ENCODE measurements at regions not wholly inside any gene's neighbourhood (a gene's known extent, or its start where the extent isn't known, plus 50 kb on each side); places are given as distances from the start of the nearest gene placed in this dataset.
"Not testable (repeated sequence)": the region's sequence is repeated elsewhere in the genome, so short reads cannot be mapped to it uniquely, and the experiment has no call there.

GRCh38 chr2:132347041-132347780, 69.4 kb upstream of the GPR39 start:
- not testable (repeated sequence) for H3K9ac ChIP-seq (ENCODE audit: low read depth, low read length); H3K4me1 ChIP-seq (ENCODE audit: control insufficient read depth, insufficient read depth, low read length); H3K36me3 ChIP-seq (ENCODE audit: control insufficient read depth, insufficient read depth, low read length); H3K9me3 ChIP-seq (ENCODE audit: control insufficient read depth, insufficient read depth, low read length)
- Histone ChIP-seq H3K4me3 (ENCODE audit: low read depth, low read length) (peak overlapping the region; percentile 56), H3K27me3 (ENCODE audit: control insufficient read depth, insufficient read depth, low read length) (peaks cover 11% of the 10 kb centered on the region)

- H3K9me3 ChIP-seq (ENCODE audit: control insufficient read depth, insufficient read depth, low read length); H3K4me1 ChIP-seq (ENCODE audit: control insufficient read depth, insufficient read depth, low read length); H3K9ac ChIP-seq (ENCODE audit: low read depth, low read length); H3K4me3 ChIP-seq (ENCODE audit: low read depth, low read length); H3K36me3 ChIP-seq (ENCODE audit: control insufficient read depth, insufficient read depth, low read length): not testable (repeated sequence)
- peaks cover 13% of the 10 kb centered on the region for H3K27me3 ChIP-seq (ENCODE audit: control insufficient read depth, insufficient read depth, low read length)
Measured at GRCh38 chr2:132349092-132349687, 67.4 kb upstream of the GPR39 start.

GRCh38 chr2:132351668-132352067, 64.9 kb upstream of the GPR39 start:
- H3K4me1 ChIP-seq (ENCODE audit: control insufficient read depth, insufficient read depth, low read length); H3K9me3 ChIP-seq (ENCODE audit: control insufficient read depth, insufficient read depth, low read length); H3K9ac ChIP-seq (ENCODE audit: low read depth, low read length); H3K36me3 ChIP-seq (ENCODE audit: control insufficient read depth, insufficient read depth, low read length): not testable (repeated sequence)
- Histone ChIP-seq H3K27me3 (ENCODE audit: control insufficient read depth, insufficient read depth, low read length) (peaks cover 15% of the 10 kb centered on the region), H3K4me3 (ENCODE audit: low read depth, low read length) (peak overlapping the region; percentile 22)

GRCh38 chr2:132352481-132353001, 64.1 kb upstream of the GPR39 start:
- Histone ChIP-seq H3K4me3 (ENCODE audit: low read depth, low read length) (peak overlapping the region; percentile 30), H3K27me3 (ENCODE audit: control insufficient read depth, insufficient read depth, low read length) (peaks cover 15% of the 10 kb centered on the region)
- H3K9ac ChIP-seq (ENCODE audit: low read depth, low read length); H3K4me1 ChIP-seq (ENCODE audit: control insufficient read depth, insufficient read depth, low read length); H3K36me3 ChIP-seq (ENCODE audit: control insufficient read depth, insufficient read depth, low read length); H3K9me3 ChIP-seq (ENCODE audit: control insufficient read depth, insufficient read depth, low read length): not testable (repeated sequence)

- H3K4me3 ChIP-seq (ENCODE audit: low read depth, low read length) = peak overlapping the region; percentile 18
- not testable (repeated sequence) for H3K9ac ChIP-seq (ENCODE audit: low read depth, low read length); H3K9me3 ChIP-seq (ENCODE audit: control insufficient read depth, insufficient read depth, low read length); H3K36me3 ChIP-seq (ENCODE audit: control insufficient read depth, insufficient read depth, low read length); H3K4me1 ChIP-seq (ENCODE audit: control insufficient read depth, insufficient read depth, low read length)
- H3K27me3 ChIP-seq (ENCODE audit: control insufficient read depth, insufficient read depth, low read length) = peaks cover 15% of the 10 kb centered on the region
Measured at GRCh38 chr2:132353380-132353779, 63.2 kb upstream of the GPR39 start.

GRCh38 chr2:132360964-132361363, 55.6 kb upstream of the GPR39 start:
- H3K9ac ChIP-seq (ENCODE audit: low read depth, low read length); H3K4me1 ChIP-seq (ENCODE audit: control insufficient read depth, insufficient read depth, low read length); H3K4me3 ChIP-seq (ENCODE audit: low read depth, low read length); H3K36me3 ChIP-seq (ENCODE audit: control insufficient read depth, insufficient read depth, low read length); H3K27me3 ChIP-seq (ENCODE audit: control insufficient read depth, insufficient read depth, low read length); H3K9me3 ChIP-seq (ENCODE audit: control insufficient read depth, insufficient read depth, low read length): not testable (repeated sequence)

- H3K9me3 ChIP-seq (ENCODE audit: control insufficient read depth, insufficient read depth, low read length); H3K4me1 ChIP-seq (ENCODE audit: control insufficient read depth, insufficient read depth, low read length); H3K27me3 ChIP-seq (ENCODE audit: control insufficient read depth, insufficient read depth, low read length); H3K9ac ChIP-seq (ENCODE audit: low read depth, low read length); H3K36me3 ChIP-seq (ENCODE audit: control insufficient read depth, insufficient read depth, low read length); H3K4me3 ChIP-seq (ENCODE audit: low read depth, low read length): not testable (repeated sequence)
Measured at GRCh38 chr2:132361498-132361897, 55.1 kb upstream of the GPR39 start.

- not testable (repeated sequence) for H3K9ac ChIP-seq (ENCODE audit: low read depth, low read length); H3K9me3 ChIP-seq (ENCODE audit: control insufficient read depth, insufficient read depth, low read length); H3K27me3 ChIP-seq (ENCODE audit: control insufficient read depth, insufficient read depth, low read length); H3K4me1 ChIP-seq (ENCODE audit: control insufficient read depth, insufficient read depth, low read length); H3K4me3 ChIP-seq (ENCODE audit: low read depth, low read length); H3K36me3 ChIP-seq (ENCODE audit: control insufficient read depth, insufficient read depth, low read length)
Measured at GRCh38 chr2:132363352-132363751, 53.3 kb upstream of the GPR39 start.

GRCh38 chr2:132365963-132366362, 50.6 kb upstream of the GPR39 start:
- not testable (repeated sequence) for H3K9me3 ChIP-seq (ENCODE audit: control insufficient read depth, insufficient read depth, low read length); H3K4me1 ChIP-seq (ENCODE audit: control insufficient read depth, insufficient read depth, low read length)

GRCh38 chr2:132366421-132367180, 50.0 kb upstream of the GPR39 start:
- Histone ChIP-seq H3K36me3 (ENCODE audit: control insufficient read depth, insufficient read depth, low read length) (no peaks in the 10 kb centered on the region), H3K9ac (ENCODE audit: low read depth, low read length) (no peak overlapping the region), H3K4me1 (ENCODE audit: control insufficient read depth, insufficient read depth, low read length) (no peaks in the 10 kb centered on the region), H3K4me3 (ENCODE audit: low read depth, low read length) (no peak overlapping the region), H3K27me3 (ENCODE audit: control insufficient read depth, insufficient read depth, low read length) (no peaks in the 10 kb centered on the region), H3K9me3 (ENCODE audit: control insufficient read depth, insufficient read depth, low read length) (no peaks in the 10 kb centered on the region)

More at GRCh38 chr2:132365963-132366362, 50.6 kb upstream of the GPR39 start:
- H3K27me3 ChIP-seq (ENCODE audit: control insufficient read depth, insufficient read depth, low read length); H3K9ac ChIP-seq (ENCODE audit: low read depth, low read length); H3K4me3 ChIP-seq (ENCODE audit: low read depth, low read length); H3K36me3 ChIP-seq (ENCODE audit: control insufficient read depth, insufficient read depth, low read length): not testable (repeated sequence)

Measured in iPS-15b (cell line).